ENCODE measurements at regions not wholly inside any gene's neighbourhood (a gene's known extent, or its start where the extent isn't known, plus 50 kb on each side); places are given as distances from the start of the nearest gene placed in this dataset.

DNA sequence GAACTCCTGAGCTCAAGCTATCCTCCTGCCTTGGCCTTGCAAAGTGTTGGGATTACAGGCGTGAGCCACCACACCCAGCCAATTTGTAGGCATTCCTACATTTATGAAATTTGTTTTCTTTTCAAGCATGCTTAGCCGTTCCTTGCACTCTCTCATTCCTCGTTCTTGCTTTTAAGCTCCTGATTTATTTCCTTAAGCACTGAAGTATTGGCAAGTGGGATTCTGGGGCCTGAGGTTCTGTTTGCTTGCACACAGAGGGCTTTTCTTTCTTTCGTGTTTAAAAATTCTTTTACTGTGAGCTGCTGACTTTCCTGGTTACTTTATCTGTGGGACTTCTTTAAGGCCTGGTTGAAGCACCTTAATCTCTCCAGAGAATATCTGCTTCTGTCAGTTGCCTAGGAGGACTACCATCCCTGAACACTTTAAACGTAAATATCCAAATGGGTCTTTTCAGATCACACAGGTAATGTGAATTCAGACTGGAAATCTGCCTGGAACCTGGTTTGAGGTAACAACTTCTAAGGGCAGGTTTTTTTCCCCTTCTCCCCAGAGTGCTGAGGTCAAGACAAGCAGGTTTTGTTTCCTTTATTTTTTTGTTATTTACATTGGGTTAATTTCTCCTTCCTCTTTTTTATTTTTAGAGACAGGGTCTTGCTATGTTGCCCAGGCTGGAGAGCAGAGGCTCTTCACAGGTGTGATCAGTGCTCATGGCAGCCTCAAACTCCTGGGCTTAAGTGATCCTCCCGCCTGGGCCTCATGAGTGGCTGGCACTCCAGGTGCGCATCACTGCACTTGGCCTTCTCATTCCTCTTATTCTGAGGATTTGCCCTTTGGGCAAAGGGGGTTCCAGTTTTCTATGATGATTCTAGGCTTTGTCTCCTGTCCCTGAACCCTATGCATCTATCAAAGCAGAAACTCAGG is 102.9 kb downstream of the PFKFB3 start:
- Mint-ChIP-seq H3K4me1 (ENCODE audit: low read depth) (peaks cover 7% of the 10 kb centered on the region), H3K36me3 (ENCODE audit: low read depth) (peaks cover 13% of the 10 kb centered on the region), H3K27me3 (ENCODE audit: low read depth) (no peaks in the 10 kb centered on the region), H3K9me3 (no peaks in the 10 kb centered on the region), H3K4me3 (no peak overlapping the region), H3K27ac (no peak overlapping the region)
- no peak for DNase-seq (ENCODE audit: low spot score)

GRCh38 chr10:6306917-6307316 is 104.2 kb downstream of the PFKFB3 start:
- Mint-ChIP-seq H3K36me3 (ENCODE audit: low read depth) (peaks cover 13% of the 10 kb centered on the region), H3K27ac (no peak overlapping the region), H3K9me3 (no peaks in the 10 kb centered on the region), H3K4me3 (no peak overlapping the region), H3K27me3 (ENCODE audit: low read depth) (no peaks in the 10 kb centered on the region), H3K4me1 (ENCODE audit: low read depth) (peaks cover 9% of the 10 kb centered on the region)
- DNase-seq (ENCODE audit: low spot score) = no peak

GRCh38 chr10:6309816-6310215 is 107.1 kb downstream of the PFKFB3 start:
- no peak overlapping the region for H3K27ac Mint-ChIP-seq
- no peak for DNase-seq (ENCODE audit: low spot score)
- no peaks in the 10 kb centered on the region for H3K9me3 Mint-ChIP-seq
- peaks cover 9% of the 10 kb centered on the region for H3K4me1 Mint-ChIP-seq (ENCODE audit: low read depth)
- H3K36me3 Mint-ChIP-seq (ENCODE audit: low read depth) = peaks cover 10% of the 10 kb centered on the region
- H3K27me3 Mint-ChIP-seq (ENCODE audit: low read depth) = no peaks in the 10 kb centered on the region
- H3K4me3 Mint-ChIP-seq = no peak overlapping the region

DNA sequence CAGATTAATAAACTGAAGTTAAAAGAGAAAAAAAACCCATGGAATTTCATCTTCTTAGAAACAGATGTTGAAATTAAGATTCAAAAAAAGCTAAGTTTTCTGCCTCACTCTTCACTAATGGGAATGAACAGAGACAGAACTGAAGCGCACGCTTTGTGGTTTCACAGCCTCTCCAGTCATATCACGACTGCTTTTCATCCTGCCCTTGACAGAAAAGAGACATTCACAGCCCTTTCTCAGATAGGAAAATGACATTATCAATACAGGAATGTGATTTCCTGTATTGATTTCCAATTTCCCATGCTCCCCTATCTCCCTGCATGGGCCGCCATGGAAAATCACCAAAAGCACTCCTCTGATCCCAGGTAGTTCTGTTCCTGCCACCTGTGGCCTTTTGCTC is 108.2 kb downstream of the PFKFB3 start:
- Mint-ChIP-seq H3K36me3 (ENCODE audit: low read depth) (peaks cover 10% of the 10 kb centered on the region), H3K27me3 (ENCODE audit: low read depth) (no peaks in the 10 kb centered on the region), H3K4me1 (ENCODE audit: low read depth) (peaks cover 9% of the 10 kb centered on the region), H3K9me3 (no peaks in the 10 kb centered on the region), H3K4me3 (no peak overlapping the region), H3K27ac (no peak overlapping the region)
- DNase-seq (ENCODE audit: low spot score) = no peak

GRCh38 chr10:6311700-6312330 is 109.1 kb downstream of the PFKFB3 start:
- Mint-ChIP-seq H3K9me3 (no peaks in the 10 kb centered on the region), H3K36me3 (ENCODE audit: low read depth) (peaks cover 8% of the 10 kb centered on the region), H3K4me1 (ENCODE audit: low read depth) (peaks cover 9% of the 10 kb centered on the region), H3K4me3 (no peak overlapping the region), H3K27me3 (ENCODE audit: low read depth) (no peaks in the 10 kb centered on the region), H3K27ac (no peak overlapping the region)
- DNase-seq (ENCODE audit: low spot score) = no peak

DNA sequence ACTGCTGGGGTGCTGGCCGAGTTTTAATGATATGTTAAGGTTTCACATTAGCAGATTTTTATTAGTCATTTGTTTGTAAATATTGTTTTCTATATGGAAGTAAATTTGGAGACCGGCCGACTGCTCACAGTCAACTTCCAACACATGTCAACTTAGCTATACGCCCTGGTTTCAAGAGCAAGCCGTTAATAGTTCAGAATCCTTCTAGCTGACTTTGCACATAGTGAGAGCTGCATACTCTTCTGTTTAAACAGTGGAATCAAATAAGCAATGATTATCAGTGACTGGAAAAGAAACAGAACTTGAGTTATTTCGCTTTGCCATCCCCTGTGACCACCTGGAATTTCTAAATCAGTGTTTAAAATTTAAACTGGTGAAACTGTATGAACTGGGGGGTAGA is 109.9 kb downstream of the PFKFB3 start:
- Mint-ChIP-seq H3K27ac (no peak overlapping the region), H3K9me3 (no peaks in the 10 kb centered on the region), H3K27me3 (ENCODE audit: low read depth) (no peaks in the 10 kb centered on the region), H3K4me3 (no peak overlapping the region), H3K36me3 (ENCODE audit: low read depth) (peaks cover under 1% of the 10 kb centered on the region), H3K4me1 (ENCODE audit: low read depth) (peaks cover 9% of the 10 kb centered on the region)
- no peak for DNase-seq (ENCODE audit: low spot score)

GRCh38 chr10:6313111-6313895 is 110.6 kb downstream of the PFKFB3 start:
- H3K27ac Mint-ChIP-seq = no peak overlapping the region
- H3K4me1 Mint-ChIP-seq (ENCODE audit: low read depth) = peaks cover 9% of the 10 kb centered on the region
- DNase-seq (ENCODE audit: low spot score) = no peak
- H3K36me3 Mint-ChIP-seq (ENCODE audit: low read depth) = no peaks in the 10 kb centered on the region
- no peaks in the 10 kb centered on the region for H3K9me3 Mint-ChIP-seq
- H3K4me3 Mint-ChIP-seq = no peak overlapping the region
- no peaks in the 10 kb centered on the region for H3K27me3 Mint-ChIP-seq (ENCODE audit: low read depth)

DNA sequence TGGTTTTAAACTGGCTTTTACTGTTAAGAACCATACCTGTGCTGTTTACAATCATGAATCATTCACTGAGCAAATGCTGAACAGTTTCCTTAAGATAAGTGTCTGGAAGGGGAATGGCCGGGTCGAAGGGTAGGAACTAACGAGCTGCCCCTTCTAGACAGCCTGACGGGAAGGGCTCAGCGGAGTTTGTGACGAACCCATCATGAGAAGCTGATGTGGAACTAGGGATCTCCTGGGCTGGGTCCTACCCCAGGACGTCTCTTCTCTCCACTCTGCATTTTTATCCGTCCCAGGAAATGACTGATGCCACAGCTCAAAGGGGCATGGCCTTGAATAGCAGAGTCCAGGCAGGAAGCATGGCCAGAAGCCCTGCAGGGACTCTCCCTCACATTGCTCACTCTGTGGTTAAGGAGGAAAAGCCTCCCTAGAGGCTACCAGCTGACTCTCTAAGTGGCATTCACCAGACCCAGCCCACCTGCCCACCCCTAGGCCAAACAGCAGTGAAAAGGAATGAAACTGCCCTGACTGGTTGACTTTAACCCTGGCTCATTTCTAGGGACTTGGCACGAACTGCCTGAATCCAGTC is 112.0 kb downstream of the PFKFB3 start:
- Mint-ChIP-seq H3K9me3 (no peaks in the 10 kb centered on the region), H3K27me3 (ENCODE audit: low read depth) (no peaks in the 10 kb centered on the region), H3K4me3 (no peak overlapping the region), H3K36me3 (ENCODE audit: low read depth) (no peaks in the 10 kb centered on the region), H3K27ac (no peak overlapping the region), H3K4me1 (ENCODE audit: low read depth) (peaks cover 9% of the 10 kb centered on the region)
- DNase-seq (ENCODE audit: low spot score) = no peak

DNA sequence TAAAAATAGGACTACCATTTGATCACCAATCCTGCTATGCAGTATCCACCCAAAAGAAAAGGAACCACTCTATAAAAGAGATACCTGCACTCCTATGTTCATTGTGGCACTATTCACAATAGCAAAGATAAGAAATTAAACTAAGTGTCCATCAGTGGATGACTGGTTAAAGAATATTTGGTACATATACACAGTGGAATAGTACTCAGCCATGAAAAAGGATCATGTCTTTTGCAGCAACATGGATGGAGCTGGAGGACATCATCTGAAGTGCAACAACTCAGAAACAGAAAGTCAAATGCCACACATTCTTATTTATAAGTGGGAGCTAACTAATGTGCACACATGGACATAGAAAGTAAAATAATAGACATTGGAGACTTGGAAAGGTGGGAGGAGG is 116.4 kb downstream of the PFKFB3 start:
- no peak for DNase-seq (ENCODE audit: low spot score)
- no peak overlapping the region for H3K27ac Mint-ChIP-seq
- H3K36me3 Mint-ChIP-seq (ENCODE audit: low read depth) = no peaks in the 10 kb centered on the region
- H3K4me1 Mint-ChIP-seq (ENCODE audit: low read depth) = no peaks in the 10 kb centered on the region
- no peak overlapping the region for H3K4me3 Mint-ChIP-seq
- H3K9me3 Mint-ChIP-seq = no peaks in the 10 kb centered on the region
- H3K27me3 Mint-ChIP-seq (ENCODE audit: low read depth) = no peaks in the 10 kb centered on the region

DNA sequence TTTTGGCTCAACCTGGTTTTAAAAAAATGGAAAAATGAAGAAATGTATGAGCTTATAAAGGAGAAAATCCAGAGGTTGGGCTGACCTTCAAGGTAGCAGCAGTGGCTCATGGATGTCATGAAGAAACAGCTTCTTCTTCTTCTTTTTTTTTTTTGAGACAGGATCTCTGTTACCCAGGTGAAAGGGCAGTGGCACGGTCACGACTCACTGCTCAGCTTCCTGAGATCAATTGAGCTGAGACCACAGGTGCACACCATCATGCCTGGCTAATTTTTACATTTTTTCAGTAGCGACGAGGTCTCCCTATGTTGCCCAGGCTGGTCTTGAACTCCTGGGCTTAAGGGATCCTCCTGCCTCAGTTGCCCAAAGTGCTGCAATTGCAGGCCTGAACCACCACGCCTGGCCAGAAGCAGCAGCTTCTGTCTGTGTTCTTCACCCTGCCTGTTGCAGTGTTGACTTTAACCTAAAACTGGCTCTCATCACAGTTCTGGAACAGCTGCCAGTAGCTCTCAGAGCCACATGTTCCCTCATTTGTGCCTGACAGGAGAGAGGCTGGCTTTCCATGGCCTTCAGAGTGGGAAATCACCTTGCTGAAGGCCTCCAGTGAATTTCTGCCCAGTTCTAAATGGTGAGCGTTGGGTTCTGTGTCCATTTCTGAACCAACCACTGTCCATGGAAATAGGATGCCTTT is 117.7 kb downstream of the PFKFB3 start:
- Mint-ChIP-seq H3K36me3 (ENCODE audit: low read depth) (no peaks in the 10 kb centered on the region), H3K4me1 (ENCODE audit: low read depth) (no peaks in the 10 kb centered on the region), H3K27me3 (ENCODE audit: low read depth) (no peaks in the 10 kb centered on the region), H3K9me3 (no peaks in the 10 kb centered on the region), H3K4me3 (no peak overlapping the region), H3K27ac (no peak overlapping the region)
- DNase-seq (ENCODE audit: low spot score) = no peak

GRCh38 chr10:6321880-6322279 is 119.1 kb downstream of the PFKFB3 start:
- DNase-seq (ENCODE audit: low spot score) = no peak
- Mint-ChIP-seq H3K27me3 (ENCODE audit: low read depth) (no peaks in the 10 kb centered on the region), H3K9me3 (no peaks in the 10 kb centered on the region), H3K4me3 (no peak overlapping the region), H3K27ac (no peak overlapping the region), H3K4me1 (ENCODE audit: low read depth) (no peaks in the 10 kb centered on the region), H3K36me3 (ENCODE audit: low read depth) (no peaks in the 10 kb centered on the region)

- H3K27ac Mint-ChIP-seq = no peak overlapping the region
- no peaks in the 10 kb centered on the region for H3K9me3 Mint-ChIP-seq
- H3K4me1 Mint-ChIP-seq (ENCODE audit: low read depth) = no peaks in the 10 kb centered on the region
- no peak overlapping the region for H3K4me3 Mint-ChIP-seq
- no peaks in the 10 kb centered on the region for H3K36me3 Mint-ChIP-seq (ENCODE audit: low read depth)
- no peaks in the 10 kb centered on the region for H3K27me3 Mint-ChIP-seq (ENCODE audit: low read depth)
- DNase-seq (ENCODE audit: low spot score) = no peak
These were observed 120.1 kb downstream of the PFKFB3 start for GRCh38 chr10:6322805-6323204.

- Mint-ChIP-seq H3K36me3 (ENCODE audit: low read depth) (peaks cover 18% of the 10 kb centered on the region), H3K27me3 (ENCODE audit: low read depth) (no peaks in the 10 kb centered on the region), H3K27ac (no peak overlapping the region), H3K9me3 (no peaks in the 10 kb centered on the region), H3K4me3 (no peak overlapping the region), H3K4me1 (ENCODE audit: low read depth) (peaks cover 3% of the 10 kb centered on the region)
- no peak for DNase-seq (ENCODE audit: low spot score)
These were observed 125.4 kb downstream of the PFKFB3 start for GRCh38 chr10:6327961-6328698.
